ENCODE measurements at regions not wholly inside any gene's neighbourhood (a gene's known extent, or its start where the extent isn't known, plus 50 kb on each side); places are given as distances from the start of the nearest gene placed in this dataset.
"Not testable (repeated sequence)": the region's sequence is repeated elsewhere in the genome, so short reads cannot be mapped to it uniquely, and the experiment has no call there.

GRCh38 chr7:150111373-150112139 is 211.6 kb upstream of the LRRC61 start:
- TF ChIP-seq, protein P1, sequence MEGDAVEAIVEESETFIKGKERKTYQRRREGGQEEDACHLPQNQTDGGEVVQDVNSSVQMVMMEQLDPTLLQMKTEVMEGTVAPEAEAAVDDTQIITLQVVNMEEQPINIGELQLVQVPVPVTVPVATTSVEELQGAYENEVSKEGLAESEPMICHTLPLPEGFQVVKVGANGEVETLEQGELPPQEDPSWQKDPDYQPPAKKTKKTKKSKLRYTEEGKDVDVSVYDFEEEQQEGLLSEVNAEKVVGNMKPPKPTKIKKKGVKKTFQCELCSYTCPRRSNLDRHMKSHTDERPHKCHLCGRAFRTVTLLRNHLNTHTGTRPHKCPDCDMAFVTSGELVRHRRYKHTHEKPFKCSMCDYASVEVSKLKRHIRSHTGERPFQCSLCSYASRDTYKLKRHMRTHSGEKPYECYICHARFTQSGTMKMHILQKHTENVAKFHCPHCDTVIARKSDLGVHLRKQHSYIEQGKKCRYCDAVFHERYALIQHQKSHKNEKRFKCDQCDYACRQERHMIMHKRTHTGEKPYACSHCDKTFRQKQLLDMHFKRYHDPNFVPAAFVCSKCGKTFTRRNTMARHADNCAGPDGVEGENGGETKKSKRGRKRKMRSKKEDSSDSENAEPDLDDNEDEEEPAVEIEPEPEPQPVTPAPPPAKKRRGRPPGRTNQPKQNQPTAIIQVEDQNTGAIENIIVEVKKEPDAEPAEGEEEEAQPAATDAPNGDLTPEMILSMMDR (IDR thresholded peaks at IDR 0.05): not testable (repeated sequence)
- TF ChIP-seq ZFP36 (IDR thresholded peaks at IDR 0.05; ENCODE audit: borderline replicate concordance, partially characterized antibody); BHLHE40 (IDR thresholded peaks at IDR 0.05; ENCODE audit: low read depth, low read length); NR3C1 (IDR thresholded peaks at IDR 0.05); POLR2AphosphoS2 (conservative IDR thresholded peaks at IDR 0.05; ENCODE audit: low read length); POLR2A (IDR thresholded peaks at IDR 0.05; ENCODE audit: low read length); RCOR1 (IDR thresholded peaks at IDR 0.05; ENCODE audit: low read depth, low read length): not testable (repeated sequence)
- TF ChIP-seq, protein P2, sequence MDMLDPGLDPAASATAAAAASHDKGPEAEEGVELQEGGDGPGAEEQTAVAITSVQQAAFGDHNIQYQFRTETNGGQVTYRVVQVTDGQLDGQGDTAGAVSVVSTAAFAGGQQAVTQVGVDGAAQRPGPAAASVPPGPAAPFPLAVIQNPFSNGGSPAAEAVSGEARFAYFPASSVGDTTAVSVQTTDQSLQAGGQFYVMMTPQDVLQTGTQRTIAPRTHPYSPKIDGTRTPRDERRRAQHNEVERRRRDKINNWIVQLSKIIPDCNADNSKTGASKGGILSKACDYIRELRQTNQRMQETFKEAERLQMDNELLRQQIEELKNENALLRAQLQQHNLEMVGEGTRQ (IDR thresholded peaks at IDR 0.05): not testable (repeated sequence)
- TF ChIP-seq, protein P3, sequence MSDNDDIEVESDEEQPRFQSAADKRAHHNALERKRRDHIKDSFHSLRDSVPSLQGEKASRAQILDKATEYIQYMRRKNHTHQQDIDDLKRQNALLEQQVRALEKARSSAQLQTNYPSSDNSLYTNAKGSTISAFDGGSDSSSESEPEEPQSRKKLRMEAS (IDR thresholded peaks at IDR 0.05): not testable (repeated sequence)

Data from A549 (cell line).